CD4-positive, alpha-beta T cell (primary cell): ENCODE measurements at regions not wholly inside any gene's neighbourhood (a gene's known extent, or its start where the extent isn't known, plus 50 kb on each side); places are given as distances from the start of the nearest gene placed in this dataset.

ENCODE experiments used
- ATAC-seq: fragments of 200-7000 bp; cut with Tn5 transposase; one replicate; pipeline ENCODE4 v1.10.0; 2022; ENCODE audit warnings: mild to moderate bottlenecking; ENCODE audit not compliant: poor library complexity
- CTCF ChIA-PET: fragments of 350-600 bp; sonication (Branson Sonifier 250); formaldehyde crosslinking; loops from one replicate; lab custom pipeline; 2021; ENCODE audit warnings: antibody characterized with exemption, inconsistent platforms; lab: Charles Lee
- POLR2A ChIA-PET: fragments of 350-600 bp; sonication (Branson Sonifier 250); formaldehyde crosslinking; loops from one replicate; lab custom pipeline; 2021; ENCODE audit warnings: antibody characterized with exemption, inconsistent platforms; lab: Charles Lee
- DNase-seq, 14 experiments: peaks; one replicate each; pipeline ENCODE4 v3.0.0-alpha.2; 2013 to 2020; ENCODE audit warnings: mixed read lengths in 2 of 14
- H3K27ac ChIP-seq, 2 donors: one replicate each; pipeline versions ENCODE4 v1.5.1 to v1.7.0; 2013; ENCODE audit warnings: low read length in 2 of 2, low read depth in 1 of 2, mild to moderate bottlenecking in 1 of 2
- H3K27me3 ChIP-seq, 2 experiments: 1 replicate in 1 of 2; 2 replicates in 1 of 2; pipeline versions ENCODE4 v1.6.1 to v1.7.0; 2013; ENCODE audit warnings: low read length in 2 of 2, control low read depth in 1 of 2, mild to moderate bottlenecking in 1 of 2, moderate library complexity in 1 of 2; ENCODE audit not compliant: insufficient read depth in 2 of 2, control insufficient read depth in 1 of 2
- H3K36me3 ChIP-seq: one replicate; pipeline ENCODE4 v1.6.1; 2013; ENCODE audit warnings: low read length, control low read depth; ENCODE audit not compliant: insufficient read depth
- H3K4me1 ChIP-seq: one replicate; pipeline ENCODE4 v1.6.1; 2013; ENCODE audit warnings: low read length, control low read depth; ENCODE audit not compliant: insufficient read depth
- H3K4me3 ChIP-seq: one replicate; pipeline ENCODE4 v1.5.1; 2013; ENCODE audit warnings: mild to moderate bottlenecking, low read length, moderate library complexity
- H3K9me3 ChIP-seq, 2 experiments: 1 replicate in 1 of 2; 2 replicates in 1 of 2; pipeline versions ENCODE4 v1.6.1 to v1.7.0; 2013; ENCODE audit warnings: low read length in 2 of 2, mild to moderate bottlenecking in 2 of 2, control low read depth in 1 of 2, moderate library complexity in 1 of 2; ENCODE audit not compliant: control insufficient read depth in 1 of 2, insufficient read depth in 1 of 2
- H3K27ac Mint-ChIP-seq: one replicate; pipeline ENCODE4 v1.8.0; 2020; ENCODE audit warnings: mixed read lengths
- H3K27me3 Mint-ChIP-seq: one replicate; pipeline ENCODE4 v1.8.0; 2021; ENCODE audit warnings: mixed read lengths
- H3K36me3 Mint-ChIP-seq: one replicate; pipeline ENCODE4 v1.8.0; 2021; ENCODE audit warnings: low read depth, mixed read lengths
- H3K4me1 Mint-ChIP-seq: one replicate; pipeline ENCODE4 v1.8.0; 2021; ENCODE audit warnings: low read depth, mixed read lengths
- H3K4me3 Mint-ChIP-seq: one replicate; pipeline ENCODE4 v1.8.0; 2020; ENCODE audit warnings: mild to moderate bottlenecking, mixed read lengths
- H3K9me3 Mint-ChIP-seq: one replicate; pipeline ENCODE4 v1.8.0; 2020; ENCODE audit warnings: mixed read lengths
- CTCF ChIP-seq: fragments of 200-600 bp; IDR thresholded peaks from one replicate; pipeline ENCODE4 v1.8.0; 2022; ENCODE audit warnings: antibody characterized with exemption, mild to moderate bottlenecking
- intact Hi-C, 2 experiments: fragments of 100-400 bp; cut with DNase I in 1 of 2; cut with micrococcal nuclease in 1 of 2; formaldehyde crosslinking; loops; one replicate each; pipeline versions ENCODE4 v1.15.1 to v1.9.0; 2023 to 2025; cut with DNase I, micrococcal nuclease

GRCh38 chr6:139888681-139889122, 514.3 kb upstream of the CITED2 start:
- no peaks in the 10 kb centered on the region for H3K27me3 ChIP-seq
- H3K36me3 ChIP-seq = no peaks in the 10 kb centered on the region
- Mint-ChIP-seq H3K9me3 (no peaks in the 10 kb centered on the region), H3K27me3 (peaks cover 7% of the 10 kb centered on the region), H3K36me3 (no peaks in the 10 kb centered on the region), H3K4me3 (no peak overlapping the region), H3K4me1 (no peaks in the 10 kb centered on the region), H3K27ac (no peak overlapping the region)
- ATAC-seq = no peak
- H3K9me3 ChIP-seq = no peaks in the 10 kb centered on the region
- ChIA-PET POLR2A (no interaction called here), CTCF (no interaction called here)
- no peak overlapping the region for H3K27ac ChIP-seq
- intact Hi-C loops = no loop called here
- no peak for TF ChIP-seq CTCF
- H3K4me1 ChIP-seq = no peaks in the 10 kb centered on the region
- DNase-seq = no peak
- H3K4me3 ChIP-seq = no peak overlapping the region

- Histone ChIP-seq H3K4me1 (no peaks in the 10 kb centered on the region), H3K27ac (no peak overlapping the region), H3K9me3 (no peaks in the 10 kb centered on the region), H3K4me3 (no peak overlapping the region), H3K36me3 (no peaks in the 10 kb centered on the region), H3K27me3 (no peaks in the 10 kb centered on the region)
- ATAC-seq (no peak), DNase-seq (no peak)
- H3K4me1 Mint-ChIP-seq = no peaks in the 10 kb centered on the region
- TF ChIP-seq CTCF = no peak
- no peaks in the 10 kb centered on the region for H3K36me3 Mint-ChIP-seq
- CTCF ChIA-PET = no interaction called here
- H3K27ac Mint-ChIP-seq = no peak overlapping the region
- no peak overlapping the region for H3K4me3 Mint-ChIP-seq
- POLR2A ChIA-PET = no interaction called here
- intact Hi-C loops = no loop called here
- no peaks in the 10 kb centered on the region for H3K9me3 Mint-ChIP-seq
- H3K27me3 Mint-ChIP-seq = peaks cover 7% of the 10 kb centered on the region
Measured at GRCh38 chr6:139887275-139887674, 512.8 kb upstream of the CITED2 start.

- Mint-ChIP-seq H3K4me3 (no peak overlapping the region), H3K27ac (no peak overlapping the region), H3K4me1 (no peaks in the 10 kb centered on the region), H3K27me3 (peaks cover 10% of the 10 kb centered on the region), H3K36me3 (no peaks in the 10 kb centered on the region), H3K9me3 (no peaks in the 10 kb centered on the region)
- no peaks in the 10 kb centered on the region for H3K9me3 ChIP-seq
- DNase-seq (no peak), ATAC-seq (no peak)
- H3K36me3 ChIP-seq = no peaks in the 10 kb centered on the region
- H3K4me1 ChIP-seq = no peaks in the 10 kb centered on the region
- no peak overlapping the region for H3K27ac ChIP-seq
- no peak overlapping the region for H3K4me3 ChIP-seq
- no peaks in the 10 kb centered on the region for H3K27me3 ChIP-seq
- no peak for TF ChIP-seq CTCF
- intact Hi-C loops = no loop called here
- CTCF ChIA-PET = no interaction called here
- POLR2A ChIA-PET = no interaction called here
Measured at GRCh38 chr6:139886396-139886795, 511.9 kb upstream of the CITED2 start.
